T-helper 1 cell treated with Interleukin-12 subunit alpha and Interleukin-12 subunit beta and Interleukin-4 antibody, amounts not matched to agents 30 ng/mL and 1 ng/mL, for 36 hours (primary cell): ENCODE measurements at regions not wholly inside any gene's neighbourhood (a gene's known extent, or its start where the extent isn't known, plus 50 kb on each side); places are given as distances from the start of the nearest gene placed in this dataset.

Experiments
- intact Hi-C: fragments of 100-400 bp; cut with micrococcal nuclease; formaldehyde crosslinking; loops from one replicate; pipeline ENCODE4 v1.15.1; 2024

- intact Hi-C loops, result no loop called here
Observed at GRCh38 chr20:10724449-10725173, 50.8 kb upstream of the JAG1 start.

- intact Hi-C loops, result no loop called here
Observed at GRCh38 chr20:10728873-10729670, 55.3 kb upstream of the JAG1 start.

- intact Hi-C loops, result no loop called here
Observed at GRCh38 chr20:10729785-10730184, 56.0 kb upstream of the JAG1 start.

GRCh38 chr20:10730629-10731183 is 56.9 kb upstream of the JAG1 start:
- intact Hi-C loops, result no loop called here

GRCh38 chr20:10731190-10731965 is 57.6 kb upstream of the JAG1 start:
- intact Hi-C loops, result no loop called here

- intact Hi-C loops, result no loop called here
Observed at GRCh38 chr20:10733122-10733521, 59.3 kb upstream of the JAG1 start.

GRCh38 chr20:10735195-10735949 is 61.6 kb upstream of the JAG1 start:
- intact Hi-C loops, result no loop called here

GRCh38 chr20:10739134-10739533 is 65.3 kb upstream of the JAG1 start:
- intact Hi-C loops, result no loop called here

GRCh38 chr20:10739566-10739965 is 65.8 kb upstream of the JAG1 start:
- intact Hi-C loops, result no loop called here

GRCh38 chr20:10741060-10741459 is 67.3 kb upstream of the JAG1 start:
- intact Hi-C loops, result no loop called here

- intact Hi-C loops, result no loop called here
Observed at GRCh38 chr20:10745790-10746189, 72.0 kb upstream of the JAG1 start.

GRCh38 chr20:10747019-10747418 is 73.2 kb upstream of the JAG1 start:
- intact Hi-C loops, result no loop called here

- intact Hi-C loops, result no loop called here
Observed at GRCh38 chr20:10749084-10749483, 75.3 kb upstream of the JAG1 start.

GRCh38 chr20:10752206-10752605 is 78.4 kb upstream of the JAG1 start:
- intact Hi-C loops, result no loop called here

GRCh38 chr20:10754824-10755223 is 81.0 kb upstream of the JAG1 start:
- intact Hi-C loops, result no loop called here

- intact Hi-C loops, result no loop called here
Observed at GRCh38 chr20:10758446-10758845, 84.6 kb upstream of the JAG1 start.

GRCh38 chr20:10761232-10761631 is 87.4 kb upstream of the JAG1 start:
- intact Hi-C loops, result no loop called here

GRCh38 chr20:10761786-10762185 is 88.0 kb upstream of the JAG1 start:
- intact Hi-C loops, result no loop called here

- intact Hi-C loops, result no loop called here
Observed at GRCh38 chr20:10762216-10762615, 88.4 kb upstream of the JAG1 start.

GRCh38 chr20:10763112-10763511 is 89.3 kb upstream of the JAG1 start:
- intact Hi-C loops, result no loop called here

- intact Hi-C loops, result no loop called here
Observed at GRCh38 chr20:10769700-10770099, 95.9 kb upstream of the JAG1 start.
